Middle frontal gyrus (tissue), 1 donor: ENCODE measurements at regions not wholly inside any gene's neighbourhood (a gene's known extent, or its start where the extent isn't known, plus 50 kb on each side); places are given as distances from the start of the nearest gene placed in this dataset.
"Not testable (repeated sequence)": the region's sequence is repeated elsewhere in the genome, so short reads cannot be mapped to it uniquely, and the experiment has no call there.

Source experiments
- DNase-seq: peaks from one replicate; pipeline ENCODE4 v3.0.0-alpha.2; 2015; ENCODE audit warnings: low spot score; ENCODE audit errors: extremely low spot score

DNA sequence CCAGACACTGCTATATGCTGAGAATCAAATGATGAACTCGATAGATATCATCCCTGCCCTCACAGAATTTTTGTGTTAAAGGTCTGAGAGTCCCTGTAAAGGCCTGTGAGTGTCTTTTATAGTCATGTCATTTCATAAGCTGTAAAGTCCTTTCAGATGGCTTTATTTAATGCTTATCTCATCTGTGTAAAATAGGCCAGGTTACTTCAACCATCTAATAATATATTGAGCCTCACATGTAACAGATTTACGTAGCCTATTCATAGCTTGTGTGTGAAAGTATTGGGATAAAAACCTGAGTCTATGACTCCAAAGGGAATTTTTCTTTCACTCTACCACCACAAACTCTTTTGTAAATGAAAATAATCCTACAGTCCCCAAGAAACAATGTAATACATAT lies 672.0 kb upstream of the SYT4 start:
- no peak for DNase-seq

GRCh38 chr18:43950062-43950461 lies 672.8 kb upstream of the SYT4 start:
- no peak for DNase-seq

DNA sequence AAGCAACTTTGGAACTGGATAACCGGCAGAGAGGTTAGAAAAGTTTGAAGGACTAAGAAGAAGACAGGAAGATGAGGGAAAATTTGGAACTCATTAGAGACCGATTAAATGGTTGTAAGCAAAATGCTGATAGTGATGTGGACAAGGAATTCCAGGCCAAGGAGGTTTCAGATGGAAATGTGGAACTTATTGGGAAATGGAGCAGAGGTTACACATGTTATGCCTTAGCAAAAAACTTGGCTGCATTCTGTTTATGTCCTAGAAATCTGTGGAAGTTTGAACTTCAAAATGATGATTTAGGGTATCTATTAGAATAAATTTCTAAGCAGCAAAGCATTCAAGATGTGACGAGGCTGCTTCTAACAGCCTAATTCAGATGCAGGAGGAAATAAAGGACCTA lies 675.1 kb upstream of the SYT4 start:
- no peak for DNase-seq

DNA sequence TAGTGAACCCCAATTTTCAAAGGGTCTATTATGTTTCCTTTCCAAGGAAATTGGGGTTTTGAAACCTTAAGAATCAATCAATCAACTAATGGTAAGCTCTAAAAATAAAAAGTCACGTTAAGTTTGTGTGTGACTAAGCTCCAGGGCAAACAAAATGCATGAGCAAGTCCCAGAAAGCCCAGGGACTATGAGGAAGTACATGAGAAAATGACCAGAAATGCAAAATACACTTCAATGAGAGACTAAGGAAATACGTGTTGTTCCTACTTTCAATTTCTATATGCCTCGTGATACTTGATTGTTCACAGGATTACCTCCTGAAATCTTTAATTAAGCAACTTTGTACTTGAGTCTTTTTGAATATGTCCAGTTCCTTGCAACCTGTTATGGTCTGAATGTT lies 684.4 kb upstream of the SYT4 start:
- no peak for DNase-seq

GRCh38 chr18:43964666-43965065 lies 687.4 kb upstream of the SYT4 start:
- DNase-seq: no peak

GRCh38 chr18:43965691-43966090 lies 688.4 kb upstream of the SYT4 start:
- DNase-seq: no peak

DNA sequence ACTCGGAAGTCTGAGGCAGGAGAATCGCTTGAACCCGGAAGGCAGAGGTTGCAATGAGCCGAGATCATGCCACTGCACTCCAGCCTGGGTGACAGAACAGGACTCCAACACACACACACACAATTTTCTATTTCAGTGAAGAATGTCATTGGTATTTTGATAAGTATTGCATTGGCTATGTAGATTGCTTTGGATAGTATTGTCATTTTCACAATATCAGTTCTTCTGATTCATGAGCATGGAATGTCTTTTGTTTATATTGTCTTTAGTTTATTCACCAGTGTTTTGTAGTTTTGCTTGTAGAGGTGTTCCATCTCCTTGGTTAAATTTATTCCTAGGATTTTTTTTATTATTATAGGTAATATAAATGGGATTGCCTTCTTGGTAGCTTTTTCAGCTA lies 693.4 kb upstream of the SYT4 start:
- no peak for DNase-seq

GRCh38 chr18:43978174-43978573 lies 700.9 kb upstream of the SYT4 start:
- DNase-seq: no peak

- no peak for DNase-seq
Measured at GRCh38 chr18:43982582-43982981, 698.1 kb upstream of the SETBP1 start.

GRCh38 chr18:43987061-43987460 lies 693.6 kb upstream of the SETBP1 start:
- DNase-seq: not testable (repeated sequence)

DNA sequence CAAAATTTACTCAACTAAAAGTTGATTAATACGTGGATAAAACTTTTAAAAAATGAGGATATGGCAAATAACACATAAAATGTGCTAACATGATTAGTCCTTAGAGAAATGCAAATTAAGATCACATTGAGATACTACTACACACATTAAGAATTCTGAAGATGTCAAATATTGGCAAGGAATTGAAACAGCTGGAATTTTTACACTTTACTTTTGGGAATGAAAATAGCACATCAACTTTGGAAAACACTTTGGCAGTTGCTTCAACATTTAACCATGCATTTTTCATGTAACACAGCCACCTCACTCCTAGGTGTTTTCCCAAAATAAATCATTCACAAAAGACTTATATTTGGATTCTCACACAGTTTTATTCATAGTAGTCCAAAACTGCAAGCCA lies 687.9 kb upstream of the SETBP1 start:
- no peak for DNase-seq

DNA sequence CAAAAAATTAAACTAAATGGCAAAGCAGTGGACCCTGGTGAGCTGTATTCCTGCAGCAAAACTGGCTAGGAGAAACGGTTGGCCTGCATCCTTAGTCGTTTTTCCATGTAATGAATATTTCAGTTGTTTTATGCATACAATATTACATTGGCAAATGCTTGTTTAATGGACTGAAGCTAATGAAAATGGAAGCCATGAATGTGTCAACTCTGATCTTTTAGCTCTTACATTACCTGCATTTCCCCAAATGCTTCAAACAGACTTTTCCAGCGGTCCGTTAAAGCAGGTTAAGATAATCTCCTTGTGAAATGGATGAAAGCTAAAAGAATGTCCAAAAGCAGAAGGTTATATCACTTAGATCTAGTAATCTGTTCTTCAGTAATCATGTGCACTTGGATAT lies 686.3 kb upstream of the SETBP1 start:
- DNase-seq: no peak

GRCh38 chr18:44013871-44014270 lies 666.8 kb upstream of the SETBP1 start:
- DNase-seq: no peak

GRCh38 chr18:44025421-44025820 lies 655.3 kb upstream of the SETBP1 start:
- DNase-seq: no peak

DNA sequence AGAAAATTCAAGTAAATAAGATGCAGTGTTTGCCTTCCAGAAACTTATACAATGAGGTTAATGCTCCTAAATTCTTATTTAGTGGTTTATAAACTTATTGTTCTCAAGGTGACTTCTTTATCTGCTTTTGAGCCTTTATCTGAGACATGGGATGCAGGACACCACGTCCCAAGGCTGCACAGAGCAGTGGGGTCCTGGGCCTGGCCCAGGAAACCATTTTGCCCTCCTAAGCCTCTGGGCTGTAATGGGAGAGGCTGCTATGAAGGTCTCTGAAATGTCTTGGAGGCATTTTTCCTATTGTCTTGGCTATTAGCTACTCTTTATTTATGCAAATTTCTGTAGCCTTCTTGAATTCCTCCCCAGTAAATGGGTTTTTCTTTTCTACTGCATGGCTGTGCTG lies 652.6 kb upstream of the SETBP1 start:
- no peak for DNase-seq

DNA sequence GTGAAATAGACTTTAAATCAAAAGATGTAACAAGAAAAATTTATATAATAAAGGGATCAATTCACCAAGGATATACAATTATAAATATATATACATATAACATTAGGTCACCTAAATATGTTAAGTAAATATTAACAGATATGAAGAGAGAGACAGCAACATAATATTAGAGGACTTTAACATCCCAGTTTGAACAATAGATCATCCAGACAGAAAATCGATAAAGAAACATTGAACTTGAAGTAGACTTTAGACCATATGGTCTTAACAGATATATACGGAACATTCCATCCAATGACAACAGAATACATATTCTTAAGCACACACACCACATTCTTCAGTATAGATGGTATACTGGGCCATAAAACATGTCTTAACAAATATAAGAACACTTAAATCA lies 649.6 kb upstream of the SETBP1 start:
- DNase-seq: no peak

- no peak for DNase-seq
Measured at GRCh38 chr18:44033144-44033701, 647.5 kb upstream of the SETBP1 start.

GRCh38 chr18:44035554-44035953 lies 645.1 kb upstream of the SETBP1 start:
- DNase-seq: no peak

DNA sequence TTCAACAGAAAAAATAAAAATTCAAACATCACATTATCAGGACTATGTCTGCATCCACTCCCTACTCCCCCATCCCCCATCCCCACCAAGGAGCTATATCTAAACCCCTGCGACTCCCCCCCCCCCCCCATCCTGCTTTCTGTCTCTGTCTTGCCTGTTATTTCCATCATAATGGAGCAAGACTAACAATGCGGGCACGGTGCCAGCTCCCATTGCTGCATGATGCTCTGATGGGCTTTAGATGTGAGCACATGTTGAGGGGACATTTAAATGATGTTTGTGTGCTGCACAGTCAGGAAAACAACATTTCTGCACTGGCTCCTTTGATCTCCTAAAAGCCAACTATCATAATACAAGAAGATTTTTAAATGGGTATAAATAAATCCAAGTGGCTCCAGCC lies 644.2 kb upstream of the SETBP1 start:
- no peak for DNase-seq

DNA sequence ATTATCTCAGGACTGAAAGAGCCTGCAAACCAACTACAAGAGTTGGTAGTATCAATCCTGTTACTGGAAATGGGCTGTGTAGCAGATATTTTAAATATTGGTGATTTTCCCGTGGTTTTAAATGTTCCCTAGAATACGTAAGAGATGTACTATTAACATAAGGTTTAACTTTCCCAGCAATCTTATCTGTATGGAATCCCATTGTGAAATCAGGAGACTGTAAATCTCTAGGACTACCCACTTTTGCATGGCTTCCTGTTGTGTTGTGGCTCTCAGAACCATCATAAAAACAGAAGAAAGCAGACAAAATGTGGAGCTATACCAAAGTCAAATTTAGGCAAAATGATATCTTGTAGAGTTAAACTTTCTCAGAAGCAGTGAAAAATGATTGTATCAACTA lies 641.5 kb upstream of the SETBP1 start:
- DNase-seq: no peak

DNA sequence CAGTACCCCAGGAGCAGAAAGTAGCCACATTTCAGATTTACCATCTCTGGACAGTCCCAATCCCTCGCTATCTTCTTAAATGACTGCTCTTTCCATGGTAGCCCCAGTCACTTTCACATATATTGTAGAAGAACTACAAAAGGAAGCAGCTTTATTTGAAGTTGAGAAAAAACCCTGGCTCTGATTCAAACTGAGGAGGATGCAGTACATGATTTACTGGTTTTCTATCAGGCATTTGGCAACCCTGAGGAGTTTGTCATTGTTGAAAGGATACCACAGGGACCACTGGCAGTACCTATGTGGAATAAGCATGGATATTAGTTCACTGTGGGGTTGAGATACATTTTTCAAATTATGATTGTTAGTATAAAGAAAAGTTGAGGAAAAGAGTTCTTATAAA lies 640.9 kb upstream of the SETBP1 start:
- DNase-seq: no peak

DNA sequence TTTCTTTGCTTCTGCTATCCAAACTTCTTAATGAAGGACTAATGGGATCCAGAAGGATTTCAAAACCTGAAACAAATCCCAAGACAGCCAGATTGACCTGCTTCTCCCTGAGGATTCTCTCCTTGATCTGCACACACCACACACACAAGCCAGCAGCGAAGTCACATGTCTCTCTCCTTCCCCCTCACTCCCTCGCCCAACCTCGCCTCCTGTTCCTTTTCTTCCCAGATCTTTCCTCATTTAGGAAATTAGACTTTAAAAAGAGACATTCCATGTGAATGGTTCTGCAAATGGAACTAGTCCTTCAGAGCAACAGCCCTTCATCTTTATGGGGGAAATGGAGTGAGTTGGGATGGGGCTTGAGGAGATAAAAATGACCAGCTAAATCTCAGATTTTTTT lies 639.1 kb upstream of the SETBP1 start:
- no peak for DNase-seq

GRCh38 chr18:44041961-44042360 lies 638.7 kb upstream of the SETBP1 start:
- no peak for DNase-seq

DNA sequence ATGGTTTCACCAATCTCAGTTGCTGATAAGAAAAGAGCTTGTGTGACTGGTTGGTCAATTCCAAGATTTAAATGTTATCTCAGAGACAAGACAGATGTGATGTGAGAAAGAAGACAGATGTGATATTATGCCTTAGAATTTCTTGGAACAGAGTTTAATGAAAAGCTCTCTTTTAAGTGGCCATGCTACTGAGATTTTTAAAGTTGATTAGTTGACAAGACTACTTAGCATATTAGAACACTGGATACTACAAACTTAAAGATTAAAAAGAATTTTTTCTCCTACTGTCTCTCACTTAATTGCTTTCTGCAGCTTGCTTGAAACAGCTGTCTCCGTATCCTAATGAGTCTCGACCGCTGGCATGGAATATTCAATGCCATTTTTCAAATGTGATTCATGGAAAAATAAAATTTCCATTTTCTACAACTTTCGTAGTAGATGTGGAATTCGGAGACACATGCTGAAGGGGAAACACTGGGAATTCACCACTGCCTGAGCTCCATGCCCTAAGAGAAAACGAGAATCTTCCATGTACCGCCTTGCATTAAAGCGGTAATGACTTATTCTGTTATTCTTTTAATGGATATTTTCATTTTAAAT lies 634.2 kb upstream of the SETBP1 start:
- DNase-seq: no peak
